ENCODE measurements at regions not wholly inside any gene's neighbourhood (a gene's known extent, or its start where the extent isn't known, plus 50 kb on each side); places are given as distances from the start of the nearest gene placed in this dataset.

DNA sequence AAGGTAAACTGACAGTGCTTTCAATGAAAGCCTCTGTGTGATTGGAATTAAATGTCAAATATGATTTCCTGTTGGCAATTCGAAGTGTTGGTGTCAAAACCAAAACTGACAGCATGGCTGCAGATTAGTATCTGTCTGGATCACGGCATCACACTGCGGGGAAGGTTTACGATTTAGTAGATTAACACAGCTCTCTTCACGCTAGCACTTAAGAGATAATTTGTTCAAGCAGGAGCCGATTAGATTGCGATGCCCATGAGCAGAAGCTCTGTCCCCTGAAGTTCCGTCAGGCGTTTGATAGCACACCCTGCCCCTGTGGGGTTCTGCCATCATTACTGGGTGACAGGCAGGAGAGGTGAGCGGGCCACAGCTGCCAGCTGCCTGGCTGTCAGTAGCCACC lies 279.5 kb upstream of the AUTS2 start:
- TF ChIP-seq, protein P1, sequence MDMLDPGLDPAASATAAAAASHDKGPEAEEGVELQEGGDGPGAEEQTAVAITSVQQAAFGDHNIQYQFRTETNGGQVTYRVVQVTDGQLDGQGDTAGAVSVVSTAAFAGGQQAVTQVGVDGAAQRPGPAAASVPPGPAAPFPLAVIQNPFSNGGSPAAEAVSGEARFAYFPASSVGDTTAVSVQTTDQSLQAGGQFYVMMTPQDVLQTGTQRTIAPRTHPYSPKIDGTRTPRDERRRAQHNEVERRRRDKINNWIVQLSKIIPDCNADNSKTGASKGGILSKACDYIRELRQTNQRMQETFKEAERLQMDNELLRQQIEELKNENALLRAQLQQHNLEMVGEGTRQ (IDR thresholded peaks at IDR 0.05; ENCODE audit: low read depth, low read length): no peak
- no peak for TF ChIP-seq POLR2A (IDR thresholded peaks at IDR 0.05; ENCODE audit: low read depth, low read length)
- TF ChIP-seq, protein P2, sequence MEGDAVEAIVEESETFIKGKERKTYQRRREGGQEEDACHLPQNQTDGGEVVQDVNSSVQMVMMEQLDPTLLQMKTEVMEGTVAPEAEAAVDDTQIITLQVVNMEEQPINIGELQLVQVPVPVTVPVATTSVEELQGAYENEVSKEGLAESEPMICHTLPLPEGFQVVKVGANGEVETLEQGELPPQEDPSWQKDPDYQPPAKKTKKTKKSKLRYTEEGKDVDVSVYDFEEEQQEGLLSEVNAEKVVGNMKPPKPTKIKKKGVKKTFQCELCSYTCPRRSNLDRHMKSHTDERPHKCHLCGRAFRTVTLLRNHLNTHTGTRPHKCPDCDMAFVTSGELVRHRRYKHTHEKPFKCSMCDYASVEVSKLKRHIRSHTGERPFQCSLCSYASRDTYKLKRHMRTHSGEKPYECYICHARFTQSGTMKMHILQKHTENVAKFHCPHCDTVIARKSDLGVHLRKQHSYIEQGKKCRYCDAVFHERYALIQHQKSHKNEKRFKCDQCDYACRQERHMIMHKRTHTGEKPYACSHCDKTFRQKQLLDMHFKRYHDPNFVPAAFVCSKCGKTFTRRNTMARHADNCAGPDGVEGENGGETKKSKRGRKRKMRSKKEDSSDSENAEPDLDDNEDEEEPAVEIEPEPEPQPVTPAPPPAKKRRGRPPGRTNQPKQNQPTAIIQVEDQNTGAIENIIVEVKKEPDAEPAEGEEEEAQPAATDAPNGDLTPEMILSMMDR (conservative IDR thresholded peaks at IDR 0.05; ENCODE audit: low read depth, low read length): no peak
- TF ChIP-seq RCOR1 (IDR thresholded peaks at IDR 0.05; ENCODE audit: insufficient replicate concordance, low read length): no peak
- no peak for TF ChIP-seq RFX5 (IDR thresholded peaks at IDR 0.05; ENCODE audit: low read depth, low read length)
- TF ChIP-seq SMC3 (IDR thresholded peaks at IDR 0.05; ENCODE audit: low read depth, low read length): no peak
- TF ChIP-seq NFE2L2 (IDR thresholded peaks at IDR 0.05; ENCODE audit: low read depth, low read length): no peak
- TF ChIP-seq, protein P3, sequence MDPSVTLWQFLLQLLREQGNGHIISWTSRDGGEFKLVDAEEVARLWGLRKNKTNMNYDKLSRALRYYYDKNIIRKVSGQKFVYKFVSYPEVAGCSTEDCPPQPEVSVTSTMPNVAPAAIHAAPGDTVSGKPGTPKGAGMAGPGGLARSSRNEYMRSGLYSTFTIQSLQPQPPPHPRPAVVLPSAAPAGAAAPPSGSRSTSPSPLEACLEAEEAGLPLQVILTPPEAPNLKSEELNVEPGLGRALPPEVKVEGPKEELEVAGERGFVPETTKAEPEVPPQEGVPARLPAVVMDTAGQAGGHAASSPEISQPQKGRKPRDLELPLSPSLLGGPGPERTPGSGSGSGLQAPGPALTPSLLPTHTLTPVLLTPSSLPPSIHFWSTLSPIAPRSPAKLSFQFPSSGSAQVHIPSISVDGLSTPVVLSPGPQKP (IDR thresholded peaks at IDR 0.05; ENCODE audit: borderline replicate concordance, low read depth, low read length): no peak

Measured in IMR-90 (cell line).